ENCODE measurements at regions not wholly inside any gene's neighbourhood (a gene's known extent, or its start where the extent isn't known, plus 50 kb on each side); places are given as distances from the start of the nearest gene placed in this dataset.
"Not testable (repeated sequence)": the region's sequence is repeated elsewhere in the genome, so short reads cannot be mapped to it uniquely, and the experiment has no call there.

- H3K4me3 Mint-ChIP-seq (ENCODE audit: low read depth) = no peak overlapping the region
- no peak overlapping the region for H3K27ac Mint-ChIP-seq
- TF ChIP-seq CTCF (IDR thresholded peaks at IDR 0.05; ENCODE audit: unreplicated experiment) = no peak
- no peaks in the 10 kb centered on the region for H3K36me3 Mint-ChIP-seq (ENCODE audit: insufficient read depth)
- no peaks in the 10 kb centered on the region for H3K4me1 Mint-ChIP-seq (ENCODE audit: low read depth)
- no peaks in the 10 kb centered on the region for H3K27me3 Mint-ChIP-seq
- peaks cover 9% of the 10 kb centered on the region for H3K9me3 Mint-ChIP-seq (ENCODE audit: low read depth)
- no peak for DNase-seq (ENCODE audit: low spot score, unreplicated experiment)
Measured at GRCh38 chr2:14094592-14094991, 537.9 kb upstream of the LRATD1 start.

GRCh38 chr2:14099101-14099500 lies 533.4 kb upstream of the LRATD1 start:
- not testable (repeated sequence) for DNase-seq (ENCODE audit: low spot score, unreplicated experiment); H3K27ac Mint-ChIP-seq; H3K27me3 Mint-ChIP-seq; H3K4me3 Mint-ChIP-seq (ENCODE audit: low read depth); H3K36me3 Mint-ChIP-seq (ENCODE audit: insufficient read depth); H3K4me1 Mint-ChIP-seq (ENCODE audit: low read depth)
- peaks cover 16% of the 10 kb centered on the region for H3K9me3 Mint-ChIP-seq (ENCODE audit: low read depth)

GRCh38 chr2:14114275-14114674 lies 518.2 kb upstream of the LRATD1 start:
- Mint-ChIP-seq H3K9me3 (ENCODE audit: low read depth) (no peaks in the 10 kb centered on the region), H3K36me3 (ENCODE audit: insufficient read depth) (no peaks in the 10 kb centered on the region), H3K4me1 (ENCODE audit: low read depth) (no peaks in the 10 kb centered on the region), H3K27me3 (no peaks in the 10 kb centered on the region), H3K27ac (no peak overlapping the region), H3K4me3 (ENCODE audit: low read depth) (no peak overlapping the region)
- TF ChIP-seq CTCF (IDR thresholded peaks at IDR 0.05; ENCODE audit: unreplicated experiment) = no peak
- DNase-seq (ENCODE audit: low spot score, unreplicated experiment) = no peak

GRCh38 chr2:14120376-14120775 lies 512.1 kb upstream of the LRATD1 start:
- no peak for TF ChIP-seq CTCF (IDR thresholded peaks at IDR 0.05; ENCODE audit: unreplicated experiment)
- H3K27me3 Mint-ChIP-seq = no peaks in the 10 kb centered on the region
- no peak overlapping the region for H3K4me3 Mint-ChIP-seq (ENCODE audit: low read depth)
- no peak overlapping the region for H3K27ac Mint-ChIP-seq
- no peak for DNase-seq (ENCODE audit: low spot score, unreplicated experiment)
- H3K4me1 Mint-ChIP-seq (ENCODE audit: low read depth) = no peaks in the 10 kb centered on the region
- no peaks in the 10 kb centered on the region for H3K9me3 Mint-ChIP-seq (ENCODE audit: low read depth)
- no peaks in the 10 kb centered on the region for H3K36me3 Mint-ChIP-seq (ENCODE audit: insufficient read depth)

- no peaks in the 10 kb centered on the region for H3K36me3 Mint-ChIP-seq (ENCODE audit: insufficient read depth)
- no peak overlapping the region for H3K27ac Mint-ChIP-seq
- H3K4me1 Mint-ChIP-seq (ENCODE audit: low read depth) = no peaks in the 10 kb centered on the region
- TF ChIP-seq CTCF (IDR thresholded peaks at IDR 0.05; ENCODE audit: unreplicated experiment) = no peak
- no peak overlapping the region for H3K4me3 Mint-ChIP-seq (ENCODE audit: low read depth)
- H3K9me3 Mint-ChIP-seq (ENCODE audit: low read depth) = no peaks in the 10 kb centered on the region
- no peak for DNase-seq (ENCODE audit: low spot score, unreplicated experiment)
- peaks cover 3% of the 10 kb centered on the region for H3K27me3 Mint-ChIP-seq
Measured at GRCh38 chr2:14123436-14124103, 508.9 kb upstream of the LRATD1 start.

GRCh38 chr2:14125624-14126293 lies 506.8 kb upstream of the LRATD1 start:
- Mint-ChIP-seq H3K4me1 (ENCODE audit: low read depth) (no peaks in the 10 kb centered on the region), H3K36me3 (ENCODE audit: insufficient read depth) (no peaks in the 10 kb centered on the region), H3K4me3 (ENCODE audit: low read depth) (no peak overlapping the region)

More at GRCh38 chr2:14125624-14126293, 506.8 kb upstream of the LRATD1 start:
- H3K27me3 Mint-ChIP-seq = peaks cover 3% of the 10 kb centered on the region
- no peak overlapping the region for H3K27ac Mint-ChIP-seq
- TF ChIP-seq CTCF (IDR thresholded peaks at IDR 0.05; ENCODE audit: unreplicated experiment) = no peak
- no peaks in the 10 kb centered on the region for H3K9me3 Mint-ChIP-seq (ENCODE audit: low read depth)
- no peak for DNase-seq (ENCODE audit: low spot score, unreplicated experiment)
